Endothelial cell (in vitro differentiated cells): ENCODE measurements at regions not wholly inside any gene's neighbourhood (a gene's known extent, or its start where the extent isn't known, plus 50 kb on each side); places are given as distances from the start of the nearest gene placed in this dataset.

Source experiments
- DNase-seq: peaks from one replicate; pipeline ENCODE4 v3.0.0; 2021; ENCODE audit warnings: low spot score
- H3K27ac Mint-ChIP-seq: one replicate; pipeline ENCODE4 v1.8.0; 2021; ENCODE audit warnings: mixed read lengths, inconsistent platforms; ENCODE audit not compliant: unreplicated experiment
- H3K27me3 Mint-ChIP-seq: one replicate; pipeline ENCODE4 v1.8.0; 2021; ENCODE audit warnings: mild to moderate bottlenecking, moderate library complexity, mixed read lengths, inconsistent platforms; ENCODE audit not compliant: unreplicated experiment
- H3K36me3 Mint-ChIP-seq: one replicate; pipeline ENCODE4 v1.8.0; 2021; ENCODE audit warnings: mild to moderate bottlenecking, low read depth, mixed read lengths, inconsistent platforms; ENCODE audit not compliant: unreplicated experiment
- H3K4me1 Mint-ChIP-seq: one replicate; pipeline ENCODE4 v1.8.0; 2021; ENCODE audit warnings: mild to moderate bottlenecking, mixed read lengths, inconsistent platforms; ENCODE audit not compliant: unreplicated experiment
- H3K4me3 Mint-ChIP-seq: one replicate; pipeline ENCODE4 v1.8.0; 2021; ENCODE audit warnings: mild to moderate bottlenecking, mixed read lengths, inconsistent platforms; ENCODE audit not compliant: unreplicated experiment
- H3K9me3 Mint-ChIP-seq: one replicate; pipeline ENCODE4 v1.8.0; 2021; ENCODE audit warnings: mixed read lengths, inconsistent platforms; ENCODE audit not compliant: unreplicated experiment
- TF ChIP-seq, protein P1 (sequence below): fragments of 200-600 bp; sonication (generic); IDR thresholded peaks from one replicate; pipeline ENCODE4 v1.5.0; 2021; ENCODE audit warnings: antibody characterized with exemption; ENCODE audit not compliant: unreplicated experiment

DNA sequence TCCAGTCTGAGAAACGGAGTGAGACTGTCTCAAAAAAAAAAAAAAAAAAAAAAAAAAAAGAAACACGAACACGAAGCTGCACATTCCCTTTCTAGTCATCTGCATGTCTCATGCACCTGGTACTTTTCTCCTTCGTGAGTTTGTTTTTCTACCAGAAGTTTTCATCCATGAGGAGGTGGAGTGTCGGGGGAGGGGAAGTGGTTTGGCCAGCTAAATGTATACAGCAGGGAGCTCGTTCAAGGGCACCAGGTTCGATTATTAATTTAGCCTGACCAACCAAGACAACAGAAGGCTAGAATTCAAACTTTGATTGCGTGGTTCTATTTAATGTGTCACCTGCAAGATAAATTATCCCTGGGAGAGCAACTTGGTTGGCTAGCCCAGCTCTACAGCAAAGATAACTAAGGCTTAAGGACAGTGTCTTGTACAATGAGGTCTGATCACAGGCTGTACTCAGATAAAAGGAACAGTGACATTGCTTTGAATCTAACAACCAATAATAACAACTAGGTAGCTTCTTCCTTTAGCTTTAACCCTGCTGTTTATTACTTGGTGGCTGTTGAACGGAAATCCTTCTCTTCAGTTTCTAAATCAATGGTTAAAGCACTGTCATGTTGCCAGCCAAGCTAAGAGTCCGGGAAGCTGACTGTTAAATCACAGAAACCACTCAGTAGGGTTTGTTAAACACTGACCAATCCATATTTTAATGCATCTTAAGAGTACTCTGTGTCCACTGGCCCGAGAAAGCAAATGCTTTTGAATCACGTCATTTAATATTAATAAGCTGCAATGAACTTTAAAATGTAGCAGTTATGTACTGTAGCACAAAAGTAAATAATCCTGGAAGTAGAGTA is 98.4 kb upstream of the STARD13 start:
- Mint-ChIP-seq H3K4me1 (peaks cover 7% of the 10 kb centered on the region), H3K36me3 (no peaks in the 10 kb centered on the region), H3K9me3 (no peaks in the 10 kb centered on the region), H3K27me3 (peaks cover 2% of the 10 kb centered on the region), H3K4me3 (no peak overlapping the region), H3K27ac (no peak overlapping the region)
- TF ChIP-seq, protein P1, sequence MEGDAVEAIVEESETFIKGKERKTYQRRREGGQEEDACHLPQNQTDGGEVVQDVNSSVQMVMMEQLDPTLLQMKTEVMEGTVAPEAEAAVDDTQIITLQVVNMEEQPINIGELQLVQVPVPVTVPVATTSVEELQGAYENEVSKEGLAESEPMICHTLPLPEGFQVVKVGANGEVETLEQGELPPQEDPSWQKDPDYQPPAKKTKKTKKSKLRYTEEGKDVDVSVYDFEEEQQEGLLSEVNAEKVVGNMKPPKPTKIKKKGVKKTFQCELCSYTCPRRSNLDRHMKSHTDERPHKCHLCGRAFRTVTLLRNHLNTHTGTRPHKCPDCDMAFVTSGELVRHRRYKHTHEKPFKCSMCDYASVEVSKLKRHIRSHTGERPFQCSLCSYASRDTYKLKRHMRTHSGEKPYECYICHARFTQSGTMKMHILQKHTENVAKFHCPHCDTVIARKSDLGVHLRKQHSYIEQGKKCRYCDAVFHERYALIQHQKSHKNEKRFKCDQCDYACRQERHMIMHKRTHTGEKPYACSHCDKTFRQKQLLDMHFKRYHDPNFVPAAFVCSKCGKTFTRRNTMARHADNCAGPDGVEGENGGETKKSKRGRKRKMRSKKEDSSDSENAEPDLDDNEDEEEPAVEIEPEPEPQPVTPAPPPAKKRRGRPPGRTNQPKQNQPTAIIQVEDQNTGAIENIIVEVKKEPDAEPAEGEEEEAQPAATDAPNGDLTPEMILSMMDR = no peak
- DNase-seq = no peak

DNA sequence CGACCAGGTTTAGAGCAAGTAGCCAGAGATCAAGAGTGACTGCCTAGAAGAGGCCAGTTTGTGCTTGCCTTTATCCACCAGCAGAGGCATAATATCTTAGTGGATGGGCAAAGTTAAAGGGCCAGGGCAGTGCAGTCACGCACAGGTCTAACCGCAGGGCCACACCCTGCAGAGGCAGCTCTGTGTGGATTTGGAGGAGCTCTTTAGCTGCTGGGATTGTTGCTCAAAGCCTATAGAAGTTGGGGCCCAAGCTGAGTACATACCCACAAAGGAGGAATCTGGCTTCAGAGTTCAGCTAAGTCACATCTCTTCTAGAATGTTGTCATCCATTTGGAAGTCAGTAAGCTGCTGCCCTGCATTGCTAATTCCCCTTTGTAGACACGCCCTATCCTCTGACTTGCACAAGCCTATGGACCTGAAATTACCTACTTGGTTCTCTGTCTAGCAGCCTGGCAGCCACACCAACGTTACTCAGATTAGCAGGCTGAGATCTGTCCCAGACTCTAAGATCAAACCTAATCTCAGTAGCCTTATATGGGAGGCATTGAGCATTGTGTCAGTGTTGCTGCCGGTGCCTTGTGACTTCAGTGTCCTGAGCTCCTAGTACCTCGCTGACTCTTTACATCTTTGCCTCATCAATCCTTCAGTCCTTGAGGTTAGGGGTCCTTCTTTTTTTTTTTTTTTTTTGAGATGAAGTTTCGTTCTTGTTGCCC is 102.9 kb upstream of the STARD13 start:
- Mint-ChIP-seq H3K4me1 (no peaks in the 10 kb centered on the region), H3K27me3 (peaks cover 2% of the 10 kb centered on the region), H3K27ac (no peak overlapping the region), H3K9me3 (no peaks in the 10 kb centered on the region), H3K4me3 (no peak overlapping the region), H3K36me3 (no peaks in the 10 kb centered on the region)
- TF ChIP-seq, protein P1 = no peak
- no peak for DNase-seq

DNA sequence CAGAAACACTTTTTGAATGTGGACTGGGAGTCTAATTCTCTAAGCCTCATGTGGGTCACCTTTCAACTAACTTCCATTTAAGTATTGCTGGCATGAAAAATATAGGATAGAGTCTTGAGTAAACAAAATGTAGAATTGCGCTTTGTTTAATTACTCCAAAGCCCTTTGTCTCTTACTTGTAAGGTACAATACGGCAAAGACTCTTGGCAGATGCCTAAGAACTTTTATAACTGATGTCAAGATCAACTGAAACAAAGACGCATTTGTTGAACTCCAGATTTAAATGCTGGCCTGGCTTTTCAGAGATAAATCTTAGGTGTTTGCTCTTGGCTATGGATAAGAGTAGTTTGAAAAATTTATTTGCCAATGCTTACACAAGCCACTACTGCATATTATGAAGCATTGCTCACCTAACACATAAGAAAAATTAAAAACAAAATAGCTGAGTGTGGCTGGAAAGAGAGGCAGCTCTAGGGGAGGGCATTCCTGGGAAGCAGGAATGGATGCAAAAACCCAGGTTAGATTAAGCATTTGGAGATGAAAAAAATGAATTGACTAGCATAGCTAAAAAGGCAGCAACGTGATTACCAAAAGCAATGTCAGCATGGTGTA is 107.3 kb upstream of the STARD13 start:
- H3K4me1 Mint-ChIP-seq = no peaks in the 10 kb centered on the region
- H3K27me3 Mint-ChIP-seq = no peaks in the 10 kb centered on the region
- DNase-seq = no peak
- no peak overlapping the region for H3K4me3 Mint-ChIP-seq
- H3K36me3 Mint-ChIP-seq = peaks cover 3% of the 10 kb centered on the region
- TF ChIP-seq, protein P1 = no peak
- no peak overlapping the region for H3K27ac Mint-ChIP-seq
- no peaks in the 10 kb centered on the region for H3K9me3 Mint-ChIP-seq

DNA sequence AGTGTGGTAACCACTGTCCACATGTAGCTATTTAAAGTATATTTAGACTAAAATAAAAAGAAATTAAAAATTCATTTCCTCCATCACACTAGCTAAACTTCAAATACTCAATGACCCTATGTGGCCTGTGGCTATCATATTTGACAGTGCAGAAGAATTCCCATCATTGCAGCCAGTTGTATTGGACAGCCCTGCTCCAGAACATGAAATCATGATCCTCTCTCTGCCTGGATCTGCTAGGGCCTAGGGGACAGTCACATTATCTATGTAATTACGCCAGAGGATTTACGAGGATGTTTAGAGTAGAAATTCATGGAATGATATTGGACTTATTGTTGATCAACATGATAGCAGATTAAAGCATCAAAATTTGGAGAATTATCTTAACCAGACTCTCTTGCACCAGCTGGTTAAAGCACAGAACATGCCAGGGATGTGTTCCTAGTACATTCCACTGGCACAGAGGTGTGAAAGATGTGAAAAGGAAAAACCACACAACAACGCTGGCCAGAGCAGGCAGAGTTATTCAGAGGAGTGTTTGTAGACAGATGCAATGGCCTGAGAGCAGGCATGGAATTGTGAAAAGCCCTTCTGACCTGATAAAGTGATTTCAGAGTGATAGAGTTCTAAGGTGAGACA is 108.9 kb upstream of the STARD13 start:
- no peaks in the 10 kb centered on the region for H3K9me3 Mint-ChIP-seq

More for the DNA sequence above, 108.9 kb upstream of the STARD13 start:
- Mint-ChIP-seq H3K27ac (no peak overlapping the region), H3K27me3 (no peaks in the 10 kb centered on the region), H3K4me3 (no peak overlapping the region), H3K36me3 (peaks cover 3% of the 10 kb centered on the region), H3K4me1 (no peaks in the 10 kb centered on the region)
- TF ChIP-seq, protein P1 = no peak
- DNase-seq = no peak
